HG03520 (cell line): ENCODE measurements at regions not wholly inside any gene's neighbourhood (a gene's known extent, or its start where the extent isn't known, plus 50 kb on each side); places are given as distances from the start of the nearest gene placed in this dataset.

ENCODE experiments used
- ATAC-seq: cut with Tn5 transposase; IDR thresholded peaks from one replicate; pipeline ENCODE4 v1.9.1; 2021; ENCODE audit warnings: mild to moderate bottlenecking, moderate library complexity; ENCODE audit not compliant: unreplicated experiment

DNA sequence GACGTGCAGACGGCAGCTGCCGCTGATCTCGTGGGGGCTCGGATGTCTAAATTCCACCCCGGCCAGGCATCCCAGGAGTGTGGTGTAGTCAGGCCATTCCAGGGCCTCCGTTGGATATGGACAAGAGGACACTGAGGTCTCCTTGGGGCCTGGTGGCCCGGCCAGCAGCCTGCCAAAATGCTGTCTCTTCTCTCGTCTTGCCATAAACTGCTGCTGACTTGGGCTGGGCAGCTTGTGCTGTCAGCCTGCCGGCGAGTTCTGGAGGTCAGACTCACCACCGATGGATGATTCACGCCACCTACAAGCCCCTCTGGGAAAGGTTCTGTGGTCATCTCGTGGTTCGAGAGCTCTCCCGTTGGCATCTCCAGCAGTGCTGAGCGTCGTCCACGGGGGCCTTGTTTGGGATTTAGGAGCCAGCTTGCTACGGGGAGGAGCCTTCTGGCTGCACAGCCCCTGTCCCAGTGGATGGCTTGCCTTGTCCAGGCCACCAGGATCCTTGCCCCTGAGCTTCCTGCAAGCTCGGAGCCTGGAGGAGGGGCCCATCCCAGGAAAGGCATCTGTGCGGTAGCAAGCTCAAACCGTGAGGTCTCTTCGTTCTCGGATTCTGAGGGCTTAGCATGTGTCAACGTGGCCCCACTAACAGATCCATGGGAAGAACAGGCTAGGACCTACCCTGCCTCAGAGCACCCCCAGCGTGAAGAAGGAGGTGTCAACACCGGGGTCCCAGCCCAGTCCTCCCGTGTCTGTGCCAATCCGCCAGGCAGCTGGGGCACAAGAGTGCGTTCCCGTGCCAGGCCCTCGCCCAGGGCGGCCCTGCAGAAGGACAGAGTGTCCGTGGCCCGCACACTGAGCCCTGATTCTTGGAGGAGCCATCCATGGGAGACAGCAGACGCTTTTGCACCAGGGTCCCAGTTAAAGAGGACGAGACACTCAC is 1114.1 kb downstream of the BRD1 start:
- no peak for ATAC-seq

DNA sequence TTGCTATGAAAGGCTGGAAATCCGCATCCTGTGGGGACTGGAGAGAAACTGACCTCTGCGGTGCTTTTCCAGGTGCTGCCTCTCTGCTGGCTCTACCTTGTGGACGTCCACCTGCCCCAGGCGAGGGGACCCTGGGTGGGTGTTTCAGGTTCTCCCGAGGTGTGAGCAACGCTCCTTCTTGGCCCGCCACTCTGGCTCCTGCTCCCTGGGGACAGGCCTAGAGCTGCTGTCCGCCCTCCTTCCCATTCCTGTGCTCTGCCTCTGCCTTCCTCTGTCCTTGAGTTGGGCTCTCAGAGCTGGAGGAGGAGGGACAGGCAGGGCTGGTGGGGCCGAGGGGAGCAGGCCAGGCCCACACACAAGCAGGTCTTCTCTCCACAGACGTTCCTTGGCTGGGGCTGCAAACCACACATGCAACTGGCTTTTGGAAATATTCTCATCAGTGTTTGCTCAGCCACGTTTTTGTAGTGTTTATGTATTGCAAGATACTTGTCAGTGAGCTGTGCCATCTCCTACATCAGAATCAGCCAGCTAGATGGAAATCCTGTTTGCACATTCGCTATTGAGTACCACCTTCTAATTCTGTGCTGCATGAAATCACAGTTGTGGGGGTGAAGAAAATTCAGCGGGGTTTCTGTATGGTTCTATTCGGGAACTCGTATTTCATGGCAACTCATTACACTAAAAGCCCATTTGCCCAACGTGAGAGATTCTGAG is 1115.0 kb downstream of the BRD1 start:
- ATAC-seq = no peak

DNA sequence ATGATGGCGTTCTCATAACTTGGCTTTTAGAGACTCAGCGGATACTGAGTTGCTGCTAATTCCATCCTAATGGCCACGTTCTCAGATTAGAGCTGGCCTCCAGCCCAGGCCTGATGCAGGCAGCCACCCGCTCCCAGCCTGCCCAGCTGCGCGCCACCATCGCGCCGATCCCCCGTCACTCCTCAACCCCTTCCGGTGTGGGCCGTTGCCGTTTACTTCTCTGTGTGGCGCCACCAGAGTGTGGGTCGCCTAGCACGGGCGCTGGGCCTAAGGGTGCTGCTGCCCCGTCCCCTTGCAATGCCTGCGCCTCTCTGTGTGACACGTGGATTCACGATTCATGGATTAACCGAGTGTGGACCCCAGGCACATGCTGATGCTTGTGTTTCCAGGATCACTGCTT is 1116.0 kb downstream of the BRD1 start:
- no peak for ATAC-seq

DNA sequence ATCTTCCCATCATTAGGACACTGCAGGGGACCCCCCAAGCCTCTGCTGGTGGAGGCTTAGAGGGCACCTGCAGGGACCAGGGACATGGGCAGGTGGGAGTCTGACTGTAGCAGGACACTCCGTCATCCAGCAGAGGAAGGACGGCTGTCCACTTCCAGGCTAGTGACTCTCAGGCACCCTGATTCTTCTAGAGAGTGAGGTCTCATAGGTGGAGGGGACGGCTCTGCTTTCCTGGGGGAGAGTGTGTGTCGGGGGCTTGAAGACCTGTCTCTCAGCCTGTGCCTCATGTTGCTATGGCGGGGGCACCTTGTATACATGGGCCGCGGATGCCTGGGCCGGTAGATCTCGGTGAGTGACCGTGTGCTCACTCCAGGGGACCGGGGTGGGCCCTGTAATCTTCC is 1116.6 kb downstream of the BRD1 start:
- no peak for ATAC-seq

DNA sequence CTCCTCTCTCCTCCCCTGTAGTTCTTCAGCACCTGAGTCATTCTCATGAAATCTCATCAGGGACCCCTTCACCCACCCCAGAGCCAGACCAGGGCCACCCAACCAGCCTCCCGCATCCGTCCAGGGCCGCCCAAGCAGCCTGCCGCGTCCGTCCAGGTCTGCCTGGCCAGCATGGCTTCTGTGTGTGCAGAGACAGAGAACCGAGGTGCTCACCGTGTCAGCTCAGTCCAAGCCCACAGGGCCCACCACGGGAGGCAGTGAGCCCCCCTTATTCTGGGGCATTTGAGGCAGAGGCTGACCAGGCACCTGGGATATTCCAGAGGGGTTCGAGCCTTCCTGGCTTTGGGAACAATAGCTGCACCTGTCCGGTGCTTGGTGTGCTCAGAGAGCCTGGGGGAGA is 1117.3 kb downstream of the BRD1 start:
- ATAC-seq = no peak

DNA sequence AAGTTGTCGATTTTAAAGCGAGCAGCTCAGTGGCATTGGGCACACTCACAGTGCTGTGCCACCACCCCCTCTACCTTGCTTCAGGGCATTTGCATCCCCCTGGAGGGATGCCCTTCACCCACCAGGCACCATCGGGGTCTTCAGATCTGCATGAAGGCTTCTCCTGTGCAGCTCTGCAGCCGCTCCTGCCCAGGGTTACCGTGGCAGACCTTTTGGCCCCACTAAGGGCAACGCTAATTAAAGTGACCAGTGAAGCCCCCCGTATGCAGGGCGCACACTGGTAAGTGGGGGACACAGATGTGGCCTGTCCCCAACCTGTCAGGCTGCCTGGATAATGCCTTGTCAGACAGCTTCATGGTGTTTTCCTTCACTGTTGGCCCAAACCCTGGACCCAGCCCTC is 1117.7 kb downstream of the BRD1 start:
- ATAC-seq = no peak

DNA sequence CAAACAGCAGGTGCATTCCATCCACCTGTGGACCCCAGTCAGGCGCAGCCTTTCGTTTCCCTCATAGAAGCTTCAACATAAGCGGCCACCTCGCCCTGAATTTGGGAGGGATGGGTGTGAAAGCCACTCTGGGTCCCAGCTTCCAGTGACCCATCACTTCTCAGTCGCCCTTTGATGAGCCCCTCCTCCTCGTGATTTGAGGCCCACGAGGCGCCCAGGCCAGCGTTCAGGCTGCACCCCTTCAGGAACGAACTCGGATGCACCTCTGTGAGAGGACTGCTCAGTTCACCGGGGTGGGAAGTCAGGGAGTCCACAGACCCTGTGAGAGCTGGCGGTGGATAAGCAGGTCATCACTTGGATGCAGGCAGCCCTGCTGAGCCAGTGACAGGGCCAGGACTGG is 1118.2 kb downstream of the BRD1 start:
- no peak for ATAC-seq

DNA sequence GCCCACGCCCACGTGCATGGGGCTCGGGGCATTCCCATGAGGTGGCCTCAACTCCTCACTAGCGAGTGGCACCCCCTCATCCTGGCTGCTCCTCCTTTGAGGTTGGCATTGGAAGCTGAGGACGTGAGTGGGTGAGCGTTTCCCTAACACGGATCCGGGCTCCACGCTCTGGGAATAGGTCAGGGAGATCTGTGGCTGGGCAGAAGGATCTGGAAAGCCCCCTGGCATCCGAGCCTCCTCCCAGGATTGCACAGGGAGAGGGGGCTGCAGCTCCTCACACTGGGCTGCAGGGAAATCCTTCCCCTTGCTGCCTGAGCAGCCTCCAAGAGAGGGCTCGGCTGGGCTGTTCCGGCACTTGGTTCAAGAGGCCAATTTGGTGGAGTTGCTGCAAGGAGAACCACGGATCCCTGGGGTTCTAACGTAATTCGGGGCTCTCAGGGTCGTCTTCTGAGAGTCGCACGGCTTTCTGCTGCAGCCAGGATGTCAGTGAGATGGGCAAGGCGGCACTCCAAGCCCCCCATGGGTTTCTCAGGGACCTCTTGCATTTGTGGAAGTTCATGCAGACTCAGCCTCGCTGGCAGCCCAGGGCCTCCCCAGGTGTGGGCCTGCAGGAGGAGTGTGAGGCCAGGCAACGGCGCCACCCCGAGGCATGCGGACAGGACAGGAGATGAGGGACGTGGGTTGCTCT is 1119.0 kb downstream of the BRD1 start:
- ATAC-seq = no peak

DNA sequence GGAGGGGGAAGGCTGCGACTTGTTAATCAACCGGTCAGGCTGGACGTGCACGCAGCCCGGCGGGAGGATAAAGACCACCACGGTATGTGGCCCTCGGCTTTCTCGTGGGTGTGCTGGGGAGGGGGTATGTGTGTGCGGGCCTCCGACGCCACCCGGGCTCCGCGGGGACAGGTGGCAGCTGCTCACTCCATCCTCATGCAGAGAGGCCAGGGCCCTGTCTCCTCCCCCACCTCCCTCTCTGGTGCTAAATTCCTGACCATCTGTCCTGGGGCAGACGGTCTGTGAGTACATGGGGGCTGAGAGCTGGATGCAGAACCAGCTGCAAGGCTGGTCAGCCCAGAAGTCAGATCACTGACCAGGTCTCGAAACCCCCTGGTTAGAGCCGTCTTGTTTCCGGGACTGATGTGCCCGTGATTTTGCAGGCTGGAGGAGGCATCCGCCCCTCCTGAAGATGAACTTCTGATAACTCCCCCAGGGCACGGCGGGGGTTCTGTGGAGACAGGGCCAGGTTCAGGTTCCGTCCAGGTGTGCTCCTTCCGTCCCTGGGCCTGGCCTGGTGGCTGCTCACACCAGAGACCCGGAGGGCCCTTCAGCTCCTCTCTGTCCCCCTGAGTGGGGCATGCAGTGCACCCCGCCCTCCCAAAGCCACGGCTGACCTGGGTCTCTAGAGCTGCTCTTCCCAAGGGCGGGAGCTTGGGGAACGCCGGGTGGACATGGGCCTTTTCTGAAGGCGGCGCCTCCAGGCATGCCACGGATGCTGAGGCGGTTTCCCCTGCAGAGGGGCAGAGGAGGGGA is 1119.7 kb downstream of the BRD1 start:
- no peak for ATAC-seq

DNA sequence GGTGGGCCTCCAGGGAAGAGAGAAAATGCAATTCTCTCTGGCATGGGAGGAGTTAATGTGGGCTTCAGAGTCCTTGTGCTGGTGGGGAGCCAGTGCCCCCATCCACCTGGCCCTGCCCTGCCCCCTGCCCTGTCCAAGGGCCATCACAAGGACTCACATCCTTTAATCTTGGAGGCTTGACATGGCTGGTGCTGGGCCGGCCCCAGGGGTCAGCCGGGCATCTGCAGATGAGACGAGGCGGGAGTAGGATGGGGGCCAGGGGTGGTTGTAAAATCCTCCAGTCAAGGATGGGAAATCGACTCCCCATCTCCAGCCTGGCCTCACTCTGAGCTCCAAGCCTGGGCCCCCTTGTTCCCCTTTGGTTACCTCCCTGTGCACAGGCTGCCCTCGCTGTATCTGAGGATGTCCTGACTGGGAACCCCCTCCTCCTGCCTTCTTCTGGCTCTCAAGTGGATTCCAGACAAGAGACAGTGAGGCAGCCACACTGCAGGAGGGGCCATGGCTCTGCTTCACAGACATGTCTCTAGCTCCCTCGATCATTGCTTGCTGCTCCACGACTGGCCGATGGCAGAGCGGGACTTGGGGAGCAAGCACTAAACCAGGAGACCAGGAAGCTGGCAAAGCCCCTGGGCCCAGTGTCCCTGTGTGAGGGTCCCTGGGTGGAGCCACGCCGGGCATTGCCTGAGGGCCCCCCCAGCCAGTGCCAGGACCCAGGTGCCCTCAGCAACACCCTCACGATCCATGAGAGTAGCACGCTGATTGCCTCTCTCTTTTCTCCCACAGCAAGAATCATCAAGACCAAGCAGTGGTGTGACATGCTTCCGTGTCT is 1120.5 kb downstream of the BRD1 start:
- ATAC-seq = no peak

DNA sequence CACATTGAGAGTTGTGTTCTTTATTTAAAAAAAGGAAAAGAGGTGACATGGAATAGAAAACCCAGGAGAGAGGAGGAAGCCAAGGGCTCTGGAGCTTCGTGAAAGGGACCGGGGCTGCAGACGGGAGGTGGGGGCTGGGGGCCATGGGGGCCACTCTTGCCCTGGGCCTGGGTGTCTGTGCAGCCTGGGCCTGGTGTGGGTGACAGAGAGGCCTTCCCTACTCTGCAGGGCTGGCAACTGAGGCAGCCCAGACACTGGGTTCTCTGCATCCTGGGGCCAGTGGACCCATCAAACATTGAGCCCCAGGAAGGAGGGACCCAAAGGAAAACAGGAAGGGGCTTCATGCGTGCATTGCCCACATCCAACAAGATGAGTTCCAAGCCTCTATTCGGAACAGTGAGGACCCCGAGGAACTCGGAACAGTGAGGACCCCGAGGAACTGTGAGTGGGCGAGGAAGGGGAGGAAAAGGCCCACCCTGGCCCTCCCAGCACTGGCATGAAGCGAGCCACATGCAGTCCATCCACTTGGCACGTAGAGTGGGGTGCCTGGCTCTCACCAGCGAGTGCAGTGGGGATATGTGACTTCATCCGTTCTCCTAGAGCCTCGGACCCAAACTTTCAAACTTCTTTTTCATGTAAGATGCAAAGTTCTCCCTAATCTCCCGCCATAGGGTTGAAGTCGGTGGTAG is 1121.6 kb downstream of the BRD1 start:
- no peak for ATAC-seq

DNA sequence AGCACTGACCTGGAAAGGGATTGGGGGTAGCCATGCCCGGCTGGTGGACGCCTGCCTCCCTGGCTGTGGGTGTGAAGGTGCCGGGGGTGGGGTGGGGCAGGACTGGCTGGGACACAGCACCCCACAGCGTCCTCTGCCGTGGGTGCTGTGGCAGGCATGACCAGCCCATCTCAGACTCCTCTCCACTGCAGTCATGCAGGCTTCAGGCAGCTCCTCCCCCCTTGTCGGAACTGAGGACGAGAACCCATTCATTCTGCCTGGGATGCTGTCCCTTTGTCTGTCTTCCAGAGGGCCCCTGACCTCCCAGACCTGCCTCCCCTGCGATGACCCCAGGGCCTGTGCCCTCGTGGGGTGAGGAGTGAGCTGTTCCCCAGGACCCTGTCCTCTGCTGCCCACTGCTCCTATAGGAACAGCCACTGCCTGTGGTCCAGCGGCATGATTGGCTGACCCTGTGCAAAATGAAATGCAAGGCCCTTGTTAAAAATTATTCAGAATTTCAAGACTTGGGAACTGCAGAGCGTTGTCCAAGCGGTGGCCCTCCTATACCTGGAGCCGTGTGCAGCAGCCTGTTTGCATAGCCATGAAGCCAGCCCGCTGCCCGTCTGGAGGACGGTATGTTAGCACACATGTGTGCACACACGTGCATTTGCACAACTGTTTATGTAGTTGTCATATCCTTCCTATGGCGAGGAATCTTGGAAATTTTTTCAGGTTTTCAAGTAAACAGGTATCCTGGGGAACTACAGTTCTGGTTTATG is 1122.3 kb downstream of the BRD1 start:
- no peak for ATAC-seq

DNA sequence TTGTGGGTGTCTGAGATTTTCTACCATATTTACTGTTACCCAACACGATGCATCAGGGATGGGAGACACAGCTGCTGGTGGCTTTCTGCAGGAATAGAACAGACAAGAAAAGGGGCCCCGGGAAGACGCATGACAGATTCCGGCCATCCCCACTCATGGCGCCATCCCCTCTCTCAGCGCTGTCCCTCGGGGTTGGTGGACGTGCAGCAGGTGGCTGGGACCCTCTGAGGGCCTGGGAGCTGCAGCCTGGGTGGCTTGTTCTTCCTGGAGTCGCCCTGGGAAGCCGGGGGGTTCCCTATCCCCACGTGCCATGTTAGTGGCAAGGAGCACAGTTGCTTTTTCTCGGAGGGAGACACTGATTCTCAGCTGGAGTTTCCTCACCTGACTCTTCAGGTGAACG is 1123.3 kb downstream of the BRD1 start:
- ATAC-seq = no peak

DNA sequence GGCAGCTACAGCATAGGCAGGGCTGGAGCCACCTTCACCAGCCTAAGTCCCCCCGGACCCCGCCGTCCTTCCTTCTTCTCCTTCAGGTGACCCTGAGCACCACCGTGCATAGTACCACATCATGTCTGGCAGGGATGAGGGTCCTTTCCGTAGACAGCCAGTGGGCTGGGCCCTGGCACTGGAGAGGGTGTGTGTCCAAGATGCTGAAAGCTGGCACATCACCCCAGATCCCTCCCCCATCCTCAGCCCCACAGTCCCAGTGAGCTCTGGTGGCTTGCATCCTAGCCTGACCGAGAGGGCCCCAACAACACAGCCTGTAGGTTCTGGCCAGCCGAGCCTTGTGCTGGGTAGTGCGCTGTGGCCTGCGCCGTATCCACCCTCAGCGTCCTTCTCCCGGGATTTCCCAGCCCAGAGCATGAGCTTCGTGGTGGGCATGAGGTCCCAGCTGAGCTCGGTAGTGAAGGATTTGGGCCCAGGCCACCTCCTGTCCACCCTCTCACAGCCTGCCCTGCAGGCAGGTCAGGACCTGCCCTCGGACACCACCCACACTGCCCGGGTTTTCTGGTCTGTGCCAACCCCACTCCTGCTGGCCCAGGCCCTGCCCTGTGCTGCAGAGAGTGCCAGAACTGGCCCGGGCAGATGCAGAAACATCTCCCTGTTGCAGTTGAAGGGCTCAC is 1124.3 kb downstream of the BRD1 start:
- no peak for ATAC-seq

DNA sequence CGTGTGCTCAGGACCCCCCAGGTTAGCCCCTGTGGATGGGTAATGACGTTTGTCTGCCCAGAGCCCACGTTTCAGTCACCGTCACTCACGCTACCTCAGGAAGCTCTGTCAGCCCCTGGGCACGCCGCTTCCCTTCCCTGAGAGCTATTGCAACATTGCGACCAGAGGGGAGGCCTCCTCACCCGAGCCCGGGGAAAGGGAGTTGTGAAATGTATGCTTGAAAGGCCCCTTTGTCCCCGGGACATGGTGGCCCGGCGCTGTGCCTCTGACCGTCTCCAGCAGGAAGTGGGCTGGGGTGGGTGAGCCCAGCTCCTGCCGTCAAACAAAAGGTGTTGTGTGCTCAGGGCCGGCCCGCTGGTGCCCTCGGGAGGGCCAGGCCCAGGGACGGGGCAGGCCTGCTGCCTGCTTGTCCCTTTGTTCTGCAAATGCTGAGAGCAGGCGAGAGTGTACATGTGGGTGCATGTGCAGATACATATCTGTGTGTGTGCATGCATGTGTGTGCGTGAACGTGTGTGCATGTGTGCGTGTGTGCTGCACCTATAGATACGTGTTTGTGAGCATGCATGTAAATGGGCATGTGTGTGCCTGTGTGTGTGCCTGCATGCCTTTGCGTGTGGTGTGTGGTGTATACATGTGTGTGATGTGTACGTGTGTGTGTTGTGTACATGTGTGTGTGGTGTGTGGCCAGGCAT is 1125.0 kb downstream of the BRD1 start:
- no peak for ATAC-seq

DNA sequence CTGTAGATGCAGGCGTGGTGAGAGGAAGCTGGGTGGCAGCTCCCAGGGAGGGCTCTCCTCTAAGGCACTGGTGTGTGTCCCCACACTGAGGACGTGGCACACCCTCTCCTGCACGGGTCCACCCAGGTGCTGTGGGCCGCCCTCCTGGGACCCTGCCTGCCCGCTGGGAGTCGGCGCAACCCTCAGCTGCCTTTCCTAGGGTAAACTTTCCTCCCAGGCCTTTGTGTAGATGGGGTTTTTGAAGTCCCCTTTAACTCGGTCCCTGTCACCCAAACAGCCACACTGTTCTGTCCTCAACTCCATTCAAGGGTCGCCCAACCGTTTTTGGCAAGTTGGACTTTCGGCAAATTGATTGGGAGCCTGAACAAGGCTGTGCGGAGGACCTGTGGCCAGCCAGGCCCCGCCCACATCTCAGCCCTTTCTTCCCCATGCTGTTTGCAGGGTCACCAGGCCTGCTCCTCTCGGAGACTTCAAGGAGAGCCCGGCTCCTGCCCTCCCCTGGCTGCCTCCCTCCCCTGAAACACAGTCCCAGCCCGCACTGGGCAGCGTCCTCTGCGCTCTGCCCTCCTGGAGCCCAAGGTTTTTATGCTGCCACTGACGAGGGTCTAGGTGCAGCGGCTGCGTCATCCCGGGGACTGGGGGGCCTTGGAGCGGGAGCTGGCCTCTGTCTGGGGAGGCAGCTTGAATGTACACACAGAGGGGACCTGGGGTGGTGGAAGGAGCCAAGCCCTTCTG is 1126.2 kb downstream of the BRD1 start:
- no peak for ATAC-seq
